C4-2B (cell line): ENCODE measurements at regions not wholly inside any gene's neighbourhood (a gene's known extent, or its start where the extent isn't known, plus 50 kb on each side); places are given as distances from the start of the nearest gene placed in this dataset.

Source experiments
- H3K27ac ChIP-seq: fragments of 450-650 bp; 2 replicates; pipeline ENCODE4 v1.5.1; 2017
- CTCF ChIP-seq: fragments of 450-650 bp; conservative IDR thresholded peaks from 2 replicates; pipeline ENCODE4 v1.5.1; 2017; ENCODE audit warnings: mild to moderate bottlenecking
- ZFX ChIP-seq: fragments of 450-650 bp; IDR thresholded peaks from 2 replicates; pipeline ENCODE4 v1.6.1; 2017

DNA sequence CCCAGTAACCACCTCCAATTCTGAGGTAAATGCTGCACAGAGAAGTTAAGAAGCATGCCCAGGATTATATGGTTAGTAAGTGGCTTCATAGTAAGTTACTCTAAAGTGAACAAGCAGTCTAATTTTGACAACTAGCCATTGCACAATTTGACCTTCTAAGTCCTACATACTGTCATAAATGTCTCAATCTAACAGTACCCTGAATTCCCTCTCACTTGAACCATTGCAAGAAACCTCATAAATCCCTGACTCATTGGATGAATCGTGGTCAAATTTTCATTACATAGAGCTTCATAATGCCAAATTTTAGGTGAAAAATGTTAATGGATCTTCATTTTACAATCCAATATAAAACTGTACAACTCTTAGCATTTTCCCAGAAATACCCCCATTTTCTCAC is 217.3 kb upstream of the GRIA4 start:
- TF ChIP-seq CTCF (no peak), ZFX (no peak)

DNA sequence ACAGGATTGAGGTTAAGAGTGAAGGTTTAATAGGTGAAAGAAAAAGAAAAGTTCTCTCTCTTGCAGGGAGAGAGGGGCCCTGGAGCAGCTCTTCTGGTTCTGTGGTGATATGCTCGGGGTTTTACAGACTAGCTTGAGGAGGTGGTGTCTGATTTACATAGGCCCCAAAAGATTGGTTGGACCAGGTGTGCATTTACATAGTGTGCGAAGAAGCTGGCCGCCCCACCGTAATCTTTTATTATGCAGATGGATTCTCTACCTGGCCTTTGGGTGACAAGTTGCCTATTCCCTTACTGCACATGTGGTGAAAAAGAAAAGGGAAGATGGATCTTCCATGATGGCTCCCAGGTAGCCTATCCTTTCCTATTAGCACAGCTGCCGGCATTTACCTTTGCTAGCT is 219.9 kb upstream of the GRIA4 start:
- TF ChIP-seq CTCF (no peak), ZFX (no peak)
- H3K27ac ChIP-seq: no peak overlapping the region

More for the DNA sequence above, 217.3 kb upstream of the GRIA4 start:
- H3K27ac ChIP-seq: no peak overlapping the region

- no peak for TF ChIP-seq ZFX
- no peak for TF ChIP-seq CTCF
- H3K27ac ChIP-seq: no peak overlapping the region
These were observed 221.9 kb upstream of the GRIA4 start for GRCh38 chr11:105388006-105388405.

- TF ChIP-seq ZFX (no peak), CTCF (no peak)
- H3K27ac ChIP-seq: no peak overlapping the region
These were observed 227.9 kb upstream of the GRIA4 start for GRCh38 chr11:105381941-105382340.

- TF ChIP-seq CTCF (no peak), ZFX (no peak)
- H3K27ac ChIP-seq: no peak overlapping the region
These were observed 232.0 kb upstream of the GRIA4 start for GRCh38 chr11:105377870-105378269.

- no peak for TF ChIP-seq ZFX
- no peak for TF ChIP-seq CTCF
- H3K27ac ChIP-seq: no peak overlapping the region
These were observed 232.6 kb upstream of the CARD18 start for GRCh38 chr11:105372206-105372605.

DNA sequence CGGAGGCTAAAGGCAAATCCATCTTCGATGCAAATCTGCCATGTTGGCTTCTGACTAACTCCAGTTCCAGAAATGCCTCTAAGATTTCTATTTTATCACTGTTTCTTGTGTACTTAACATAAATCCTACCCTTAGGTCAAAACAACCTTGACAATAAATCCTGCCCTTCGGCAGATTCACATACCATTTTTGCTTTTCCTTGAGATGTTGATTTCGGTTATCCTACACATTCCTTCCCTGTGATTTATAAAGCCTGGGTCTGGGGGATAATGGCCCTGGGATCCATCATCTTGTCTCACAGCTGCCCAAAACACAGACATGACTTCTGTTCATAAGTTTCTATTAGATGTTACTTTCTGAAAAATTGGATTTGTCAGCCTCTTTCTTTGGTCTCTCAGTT is 231.7 kb upstream of the CARD18 start:
- TF ChIP-seq CTCF: no peak
- no peak overlapping the region for H3K27ac ChIP-seq
